ENCODE measurements at regions not wholly inside any gene's neighbourhood (a gene's known extent, or its start where the extent isn't known, plus 50 kb on each side); places are given as distances from the start of the nearest gene placed in this dataset.

- TF ChIP-seq ZBTB46 (CRISPR knock-in tag; IDR thresholded peaks at IDR 0.05; ENCODE audit: borderline replicate concordance) (no peak), HDAC1 (CRISPR knock-in tag; IDR thresholded peaks at IDR 0.05) (no peak), MLLT10 (CRISPR knock-in tag; IDR thresholded peaks at IDR 0.05) (no peak), ZNF557 (CRISPR knock-in tag; IDR thresholded peaks at IDR 0.05) (no peak), ZNF772 (CRISPR knock-in tag; IDR thresholded peaks at IDR 0.05) (no peak), SIN3B (IDR thresholded peaks at IDR 0.05; ENCODE audit: low read length) (no peak), SRSF1 (optimal IDR thresholded peaks at IDR 0.05; ENCODE audit: low read depth, low read length) (no peak)
Observed at GRCh38 chr5:125219710-125220109, 473.3 kb upstream of the ZNF608 start (continued).

- no TSS peak for BruUV-seq (replicated peaks)
- Histone ChIP-seq H3K79me2 (ENCODE audit: insufficient read depth, low read length) (no peaks in the 10 kb centered on the region), H3K27ac (ENCODE audit: extremely low read length, insufficient read depth, low read length) (no peak overlapping the region), H3K9ac (ENCODE audit: insufficient read depth, low read depth, low read length) (no peak overlapping the region), H2AFZ (ENCODE audit: low read length) (no peak overlapping the region), H3K4me3 (replicated peaks in 1 of 3; ENCODE audit: insufficient read depth in 1 of 3, low read depth in 2 of 3, low read length in 3 of 3) (no peak overlapping the region), H3K36me3 (replicated peaks in 1 of 2; ENCODE audit: control insufficient read depth in 1 of 2, insufficient read depth in 2 of 2, low read length in 2 of 2) (no peaks in the 10 kb centered on the region), H3K9me3 (ENCODE audit: low read length) (no peaks in the 10 kb centered on the region), H3K4me2 (ENCODE audit: low read depth, low read length) (no peak overlapping the region), H3K4me1 (ENCODE audit: insufficient read depth, low read length) (no peaks in the 10 kb centered on the region), H4K20me1 (ENCODE audit: insufficient read depth, low read length) (no peaks in the 10 kb centered on the region), H3K27me3 (ENCODE audit: control insufficient read depth in 1 of 2, insufficient read depth in 2 of 2, low read length in 2 of 2) (no peaks in the 10 kb centered on the region)
- CTCF ChIA-PET (ENCODE audit: low intra/inter-chr PET ratio, low total read pairs), result no interaction called here
- POLR2A ChIA-PET, result no interaction called here
- in situ Hi-C loops (cut with HindIII; ENCODE audit: extremely low pct_ligation_motif_present, low pct_unique_long_range_greater_than_20kb) (no loop called here), intact Hi-C loops (cut with micrococcal nuclease; ENCODE audit: unreplicated experiment) (no loop called here)
- WGBS (ENCODE audit: low lambda C conversion rate), result 0% methylated on average over 1 of the region's 1 CpG
- ATAC-seq, result no peak
- no peak for DNase-seq (ENCODE audit: low spot score)
- FAIRE-seq, result no peak
- TF ChIP-seq SSRP1 (CRISPR knock-in tag; IDR thresholded peaks at IDR 0.05) (no peak), KDM1A (CRISPR knock-in tag; IDR thresholded peaks at IDR 0.05) (no peak), BHLHE40 (IDR thresholded peaks at IDR 0.05; ENCODE audit: low read length) (no peak), KAT8 (CRISPR knock-in tag; IDR thresholded peaks at IDR 0.05) (no peak), RAD21 (CRISPR knock-in tag; IDR thresholded peaks at IDR 0.05) (no peak), NFE2L1 (CRISPR knock-in tag; IDR thresholded peaks at IDR 0.05; ENCODE audit: borderline replicate concordance) (no peak), MIER2 (CRISPR knock-in tag; IDR thresholded peaks at IDR 0.05) (no peak), SATB2 (CRISPR knock-in tag; IDR thresholded peaks at IDR 0.05) (no peak), NR2F2 (IDR thresholded peaks at IDR 0.05; ENCODE audit: borderline replicate concordance, low read depth) (no peak), ZNF652 (CRISPR knock-in tag; IDR thresholded peaks at IDR 0.05; ENCODE audit: borderline replicate concordance, low read depth) (no peak), MIXL1 (CRISPR knock-in tag; IDR thresholded peaks at IDR 0.05) (no peak), ZNF343 (CRISPR knock-in tag; IDR thresholded peaks at IDR 0.05) (no peak), TFDP2 (CRISPR knock-in tag; IDR thresholded peaks at IDR 0.05) (no peak), IRF1 (CRISPR knock-in tag; IDR thresholded peaks at IDR 0.05; ENCODE audit: low read depth) (no peak), NR1H2 (CRISPR knock-in tag; IDR thresholded peaks at IDR 0.05; ENCODE audit: borderline replicate concordance, low read depth) (no peak), ZNF710 (CRISPR knock-in tag; IDR thresholded peaks at IDR 0.05; ENCODE audit: borderline replicate concordance) (no peak)
Observed at GRCh38 chr5:125220284-125220683, 473.8 kb upstream of the ZNF608 start.

Measured in HepG2 (cell line).